T-cell (primary cell): ENCODE measurements at regions not wholly inside any gene's neighbourhood (a gene's known extent, or its start where the extent isn't known, plus 50 kb on each side); places are given as distances from the start of the nearest gene placed in this dataset.
"Not testable (repeated sequence)": the region's sequence is repeated elsewhere in the genome, so short reads cannot be mapped to it uniquely, and the experiment has no call there.

Source experiments
- ATAC-seq, 4 experiments: fragments of 200-7000 bp in 3 of 4; fragments of 150-1000 bp in 1 of 4; cut with Tn5 transposase; replicated peaks in 1 of 4; 1 replicate in 3 of 4; 2 replicates in 1 of 4; pipeline ENCODE4 v1.10.0; 2021; ENCODE audit warnings: moderate library complexity in 3 of 4, mild to moderate bottlenecking in 2 of 4, moderate number of reproducible peaks in 1 of 4
- CTCF ChIA-PET, 2 donors: fragments of 300-600 bp; sonication (Branson Sonifier 250); formaldehyde crosslinking; loops; one replicate each; lab custom pipeline; 2022; ENCODE audit warnings: antibody characterized with exemption in 2 of 2; lab: Charles Lee
- POLR2A ChIA-PET, 2 donors: fragments of 300-600 bp; sonication (Branson Sonifier 250); formaldehyde crosslinking; loops; one replicate each; lab custom pipeline; 2022; ENCODE audit warnings: antibody characterized with exemption in 2 of 2; lab: Charles Lee
- DNase-seq, 35 experiments: peaks; one replicate each; pipeline versions ENCODE4 v3.0.0 to v3.0.0-alpha.2; 2013 to 2023
- H3K27ac ChIP-seq: one replicate; pipeline ENCODE4 v1.5.1; 2013; ENCODE audit warnings: low read length
- H3K27me3 ChIP-seq, 2 experiments: replicated peaks in 1 of 2; 1 replicate in 1 of 2; 2 replicates in 1 of 2; pipeline versions ENCODE4 v1.6.1 to v1.7.0; 2013; ENCODE audit warnings: low read length in 1 of 2, mixed read lengths in 1 of 2; ENCODE audit not compliant: control insufficient read depth in 2 of 2, insufficient read depth in 2 of 2; ENCODE audit errors: extremely low read depth in 1 of 2
- H3K36me3 ChIP-seq, 2 donors: 1 replicate in 1 of 2; 2 replicates in 1 of 2; pipeline versions ENCODE4 v1.6.1 to v1.7.0; 2013; ENCODE audit warnings: low read length in 1 of 2; ENCODE audit not compliant: control insufficient read depth in 2 of 2, insufficient read depth in 1 of 2; ENCODE audit errors: extremely low read depth in 1 of 2
- H3K4me1 ChIP-seq, 2 experiments: 1 replicate in 1 of 2; 2 replicates in 1 of 2; pipeline versions ENCODE4 v1.6.1 to v1.7.0; 2013; ENCODE audit warnings: low read length in 2 of 2, mixed read lengths in 1 of 2; ENCODE audit not compliant: insufficient read depth in 2 of 2, control insufficient read depth in 1 of 2; ENCODE audit errors: extremely low read depth in 1 of 2
- H3K4me3 ChIP-seq, 2 donors: 1 replicate in 1 of 2; 2 replicates in 1 of 2; pipeline versions ENCODE4 v1.5.1 to v1.7.0; 2013; ENCODE audit warnings: mild to moderate bottlenecking in 2 of 2, low read length in 1 of 2, moderate library complexity in 1 of 2; ENCODE audit not compliant: control insufficient read depth in 1 of 2; ENCODE audit errors: extremely low read depth in 1 of 2
- H3K9me3 ChIP-seq: 2 replicates; pipeline ENCODE4 v1.7.0; 2013
- H3K27ac Mint-ChIP-seq, 2 donors: one replicate each; pipeline ENCODE4 v1.8.0; 2020 to 2021; ENCODE audit warnings: mild to moderate bottlenecking in 2 of 2, mixed read lengths in 2 of 2
- H3K27me3 Mint-ChIP-seq, 2 donors: one replicate each; pipeline ENCODE4 v1.8.0; 2021 to 2022; ENCODE audit warnings: mixed read lengths in 2 of 2
- H3K36me3 Mint-ChIP-seq: one replicate; pipeline ENCODE4 v1.8.0; 2021; ENCODE audit warnings: mixed read lengths
- H3K4me1 Mint-ChIP-seq, 3 donors: one replicate each; pipeline ENCODE4 v1.8.0; 2020 to 2022; ENCODE audit warnings: mixed read lengths in 3 of 3, mild to moderate bottlenecking in 1 of 3
- H3K4me3 Mint-ChIP-seq, 3 donors: one replicate each; pipeline ENCODE4 v1.8.0; 2020 to 2022; ENCODE audit warnings: mild to moderate bottlenecking in 3 of 3, mixed read lengths in 3 of 3, moderate library complexity in 3 of 3
- H3K9me3 Mint-ChIP-seq, 3 donors: one replicate each; pipeline ENCODE4 v1.8.0; 2020 to 2022; ENCODE audit warnings: mixed read lengths in 3 of 3
- WGBS: methylation state at CpG from one replicate; pipeline ENCODE4 v1.1.5; 2013; ENCODE audit warnings: missing lambda C conversion rate; ENCODE audit not compliant: insufficient coverage; 5-methylcytosine and 5-hydroxymethylcytosine counted together

GRCh38 chr4:19024047-19024446 lies 1002.5 kb upstream of the LCORL start:
- no peak overlapping the region for H3K4me3 ChIP-seq
- no peaks in the 10 kb centered on the region for H3K4me1 ChIP-seq
- 71% methylated on average over 2 of the region's 8 CpGs for WGBS
- Mint-ChIP-seq H3K4me3 (no peak overlapping the region), H3K4me1 (no peaks in the 10 kb centered on the region), H3K36me3 (no peaks in the 10 kb centered on the region), H3K27me3 (no peaks in the 10 kb centered on the region), H3K27ac (no peak overlapping the region), H3K9me3 (peaks cover 8 to 17% (median 10%) of the 10 kb centered on the region in 3 donors)
- H3K36me3 ChIP-seq, result no peaks in the 10 kb centered on the region
- DNase-seq, result no peak
- H3K9me3 ChIP-seq, result peaks cover 4% of the 10 kb centered on the region
- no peaks in the 10 kb centered on the region for H3K27me3 ChIP-seq
- ATAC-seq, result no peak
- POLR2A ChIA-PET, result no interaction called here
- CTCF ChIA-PET, result no interaction called here
- no peak overlapping the region for H3K27ac ChIP-seq

- H3K9me3 ChIP-seq, result no peaks in the 10 kb centered on the region
- no peak overlapping the region for H3K27ac ChIP-seq
- no peaks in the 10 kb centered on the region for H3K27me3 ChIP-seq
- no peak for ATAC-seq
- no peaks in the 10 kb centered on the region for H3K36me3 Mint-ChIP-seq
- no peak for DNase-seq
- H3K4me1 Mint-ChIP-seq, result no peaks in the 10 kb centered on the region
- H3K36me3 ChIP-seq, result no peaks in the 10 kb centered on the region
- no peaks in the 10 kb centered on the region for H3K4me1 ChIP-seq
- ChIA-PET CTCF (no interaction called here), POLR2A (no interaction called here)
- H3K27me3 Mint-ChIP-seq, result no peaks in the 10 kb centered on the region
- H3K27ac Mint-ChIP-seq, result no peak overlapping the region
- H3K9me3 Mint-ChIP-seq, result peaks cover 10 to 19% (median 13%) of the 10 kb centered on the region in 3 donors
- no peak overlapping the region for H3K4me3 Mint-ChIP-seq
- H3K4me3 ChIP-seq, result no peak overlapping the region
Observed at GRCh38 chr4:19021617-19022016, 1000.1 kb upstream of the LCORL start.

- peaks cover 5 to 17% (median 12%) of the 10 kb centered on the region in 3 donors for H3K9me3 Mint-ChIP-seq
- H3K27me3 ChIP-seq, CTCF ChIA-PET, ATAC-seq, H3K4me3 ChIP-seq, H3K36me3 ChIP-seq, H3K27me3 Mint-ChIP-seq, H3K4me3 Mint-ChIP-seq, DNase-seq, H3K4me1 ChIP-seq, H3K9me3 ChIP-seq, H3K4me1 Mint-ChIP-seq, H3K27ac ChIP-seq, H3K36me3 Mint-ChIP-seq, H3K27ac Mint-ChIP-seq: not testable (repeated sequence)
- WGBS, result 91% methylated on average over 10 of the region's 11 CpGs
- POLR2A ChIA-PET, result interaction anchor here in 1 of 2 donors (0.7 kb wide), 1 partner anchor 526 kb away, joined by 14 read pairs; no protein-coding TSS in a partner anchor
Observed at GRCh38 chr4:19016550-19016949, 995.0 kb upstream of the LCORL start.

- Mint-ChIP-seq H3K4me3 (no peak overlapping the region), H3K27me3 (no peaks in the 10 kb centered on the region), H3K27ac (no peak overlapping the region), H3K9me3 (peaks cover 8 to 13% (median 11%) of the 10 kb centered on the region in 3 donors), H3K36me3 (no peaks in the 10 kb centered on the region), H3K4me1 (no peaks in the 10 kb centered on the region)
- ATAC-seq (no peak), DNase-seq (no peak)
- H3K4me1 ChIP-seq, result no peaks in the 10 kb centered on the region
- H3K36me3 ChIP-seq, result no peaks in the 10 kb centered on the region
- no peaks in the 10 kb centered on the region for H3K27me3 ChIP-seq
- no peaks in the 10 kb centered on the region for H3K9me3 ChIP-seq
- POLR2A ChIA-PET, result no interaction called here
- H3K4me3 ChIP-seq, result no peak overlapping the region
- H3K27ac ChIP-seq, result no peak overlapping the region
- CTCF ChIA-PET, result no interaction called here
Observed at GRCh38 chr4:19014594-19014993, 993.0 kb upstream of the LCORL start.

GRCh38 chr4:19010761-19011160 lies 989.2 kb upstream of the LCORL start:
- Histone ChIP-seq H3K9me3 (no peaks in the 10 kb centered on the region), H3K4me3 (no peak overlapping the region), H3K36me3 (no peaks in the 10 kb centered on the region), H3K27me3 (no peaks in the 10 kb centered on the region), H3K4me1 (no peaks in the 10 kb centered on the region), H3K27ac (no peak overlapping the region)
- ChIA-PET CTCF (no interaction called here), POLR2A (no interaction called here)
- 25% methylated on average over 2 of the region's 3 CpGs for WGBS
- Mint-ChIP-seq H3K4me3 (no peak overlapping the region), H3K27ac (no peak overlapping the region), H3K9me3 (peaks cover 8 to 19% (median 15%) of the 10 kb centered on the region in 3 donors), H3K27me3 (no peaks in the 10 kb centered on the region), H3K36me3 (no peaks in the 10 kb centered on the region), H3K4me1 (no peaks in the 10 kb centered on the region)
- ATAC-seq, result no peak
- no peak for DNase-seq

- no peaks in the 10 kb centered on the region for H3K4me1 Mint-ChIP-seq
Observed at GRCh38 chr4:19009881-19010280, 988.3 kb upstream of the LCORL start.

GRCh38 chr4:19005211-19005610 lies 983.7 kb upstream of the LCORL start:
- POLR2A ChIA-PET, result no interaction called here
- 80% methylated on average over 1 of the region's 1 CpG for WGBS
- Mint-ChIP-seq H3K4me1 (no peaks in the 10 kb centered on the region), H3K27ac (no peak overlapping the region), H3K36me3 (no peaks in the 10 kb centered on the region), H3K9me3 (peaks cover 19 to 21% (median 19%) of the 10 kb centered on the region in 3 donors), H3K4me3 (no peak overlapping the region), H3K27me3 (no peaks in the 10 kb centered on the region)
- Histone ChIP-seq H3K4me1 (no peaks in the 10 kb centered on the region), H3K9me3 (no peaks in the 10 kb centered on the region), H3K36me3 (no peaks in the 10 kb centered on the region), H3K4me3 (no peak overlapping the region), H3K27ac (no peak overlapping the region), H3K27me3 (no peaks in the 10 kb centered on the region)
- CTCF ChIA-PET, result no interaction called here
- no peak for ATAC-seq
- DNase-seq, result no peak

More at GRCh38 chr4:19009881-19010280, 988.3 kb upstream of the LCORL start:
- no peak overlapping the region for H3K27ac ChIP-seq
- peaks cover 13 to 19% (median 19%) of the 10 kb centered on the region in 3 donors for H3K9me3 Mint-ChIP-seq
- ATAC-seq (no peak), DNase-seq (no peak)
- H3K36me3 Mint-ChIP-seq, result no peaks in the 10 kb centered on the region
- H3K4me3 ChIP-seq, result no peak overlapping the region
- H3K4me3 Mint-ChIP-seq, result no peak overlapping the region
- H3K36me3 ChIP-seq, result no peaks in the 10 kb centered on the region
- no peaks in the 10 kb centered on the region for H3K4me1 ChIP-seq
- no peaks in the 10 kb centered on the region for H3K27me3 ChIP-seq
- no peak overlapping the region for H3K27ac Mint-ChIP-seq
- no peaks in the 10 kb centered on the region for H3K9me3 ChIP-seq
- POLR2A ChIA-PET, result no interaction called here
- no CpG with 5 or more reads among the region's 2 CpGs for WGBS
- H3K27me3 Mint-ChIP-seq, result no peaks in the 10 kb centered on the region
- CTCF ChIA-PET, result no interaction called here
